ENCODE measurements at regions not wholly inside any gene's neighbourhood (a gene's known extent, or its start where the extent isn't known, plus 50 kb on each side); places are given as distances from the start of the nearest gene placed in this dataset.

GRCh38 chr3:178019645-178020044 is 516.6 kb upstream of the KCNMB2 start:
- DNase-seq (ENCODE audit: extremely low read depth in 1 of 11, low read depth in 9 of 11, low spot score in 4 of 11), result no peak

GRCh38 chr3:178022599-178022998 is 513.6 kb upstream of the KCNMB2 start:
- DNase-seq (ENCODE audit: extremely low read depth in 1 of 11, low read depth in 9 of 11, low spot score in 4 of 11), result no peak

- DNase-seq (ENCODE audit: extremely low read depth in 1 of 11, low read depth in 9 of 11, low spot score in 4 of 11), result no peak
Measured at GRCh38 chr3:178028933-178029332, 507.3 kb upstream of the KCNMB2 start.

GRCh38 chr3:178036451-178037144 is 499.6 kb upstream of the KCNMB2 start:
- no peak for DNase-seq (ENCODE audit: extremely low read depth in 1 of 11, low read depth in 9 of 11, low spot score in 4 of 11)

- DNase-seq (ENCODE audit: extremely low read depth in 1 of 11, low read depth in 9 of 11, low spot score in 4 of 11), result peak in 3 of 11 donors; percentile 4 to 31 (median 30)
Measured at GRCh38 chr3:178041931-178042330, 494.3 kb upstream of the KCNMB2 start.

- DNase-seq (ENCODE audit: extremely low read depth in 1 of 11, low read depth in 9 of 11, low spot score in 4 of 11), result no peak
Measured at GRCh38 chr3:178042376-178042775, 493.9 kb upstream of the KCNMB2 start.

- no peak for DNase-seq (ENCODE audit: extremely low read depth in 1 of 11, low read depth in 9 of 11, low spot score in 4 of 11)
Measured at GRCh38 chr3:178043084-178043483, 493.2 kb upstream of the KCNMB2 start.

GRCh38 chr3:178044320-178044719 is 491.9 kb upstream of the KCNMB2 start:
- DNase-seq (ENCODE audit: extremely low read depth in 1 of 11, low read depth in 9 of 11, low spot score in 4 of 11), result no peak

GRCh38 chr3:178047496-178047895 is 488.7 kb upstream of the KCNMB2 start:
- DNase-seq (ENCODE audit: extremely low read depth in 1 of 11, low read depth in 9 of 11, low spot score in 4 of 11), result no peak

GRCh38 chr3:178048768-178049167 is 487.5 kb upstream of the KCNMB2 start:
- no peak for DNase-seq (ENCODE audit: extremely low read depth in 1 of 11, low read depth in 9 of 11, low spot score in 4 of 11)

- DNase-seq (ENCODE audit: extremely low read depth in 1 of 11, low read depth in 9 of 11, low spot score in 4 of 11), result no peak
Measured at GRCh38 chr3:178054471-178054870, 481.8 kb upstream of the KCNMB2 start.

GRCh38 chr3:178055939-178056338 is 480.3 kb upstream of the KCNMB2 start:
- DNase-seq (ENCODE audit: extremely low read depth in 1 of 11, low read depth in 9 of 11, low spot score in 4 of 11), result no peak

- DNase-seq (ENCODE audit: extremely low read depth in 1 of 11, low read depth in 9 of 11, low spot score in 4 of 11), result no peak
Measured at GRCh38 chr3:178056868-178057267, 479.4 kb upstream of the KCNMB2 start.

GRCh38 chr3:178058629-178059028 is 477.6 kb upstream of the KCNMB2 start:
- no peak for DNase-seq (ENCODE audit: extremely low read depth in 1 of 11, low read depth in 9 of 11, low spot score in 4 of 11)

GRCh38 chr3:178059119-178059518 is 477.1 kb upstream of the KCNMB2 start:
- DNase-seq (ENCODE audit: extremely low read depth in 1 of 11, low read depth in 9 of 11, low spot score in 4 of 11), result no peak

GRCh38 chr3:178059836-178060235 is 476.4 kb upstream of the KCNMB2 start:
- no peak for DNase-seq (ENCODE audit: extremely low read depth in 1 of 11, low read depth in 9 of 11, low spot score in 4 of 11)

- peak in 1 of 11 donors; percentile 47 for DNase-seq (ENCODE audit: extremely low read depth in 1 of 11, low read depth in 9 of 11, low spot score in 4 of 11)
Measured at GRCh38 chr3:178060407-178060806, 475.8 kb upstream of the KCNMB2 start.

- DNase-seq (ENCODE audit: extremely low read depth in 1 of 11, low read depth in 9 of 11, low spot score in 4 of 11), result no peak
Measured at GRCh38 chr3:178062126-178062525, 474.1 kb upstream of the KCNMB2 start.

- DNase-seq (ENCODE audit: extremely low read depth in 1 of 11, low read depth in 9 of 11, low spot score in 4 of 11), result no peak
Measured at GRCh38 chr3:178063461-178063860, 472.8 kb upstream of the KCNMB2 start.

GRCh38 chr3:178067721-178068120 is 468.5 kb upstream of the KCNMB2 start:
- no peak for DNase-seq (ENCODE audit: extremely low read depth in 1 of 11, low read depth in 9 of 11, low spot score in 4 of 11)

All from renal cortex interstitium (tissue), 11 donors.